MM.1S (cell line): ENCODE measurements at regions not wholly inside any gene's neighbourhood (a gene's known extent, or its start where the extent isn't known, plus 50 kb on each side); places are given as distances from the start of the nearest gene placed in this dataset.

ENCODE experiments used
- DNase-seq: peaks from one replicate; pipeline ENCODE4 v3.0.0-alpha.2; 2015
- H2AFZ ChIP-seq: fragments of 300-600 bp; sonication (generic); 2 replicates; pipeline ENCODE4 v1.6.0; 2016; ENCODE audit warnings: antibody characterized with exemption, low read length
- H3F3A ChIP-seq: fragments of 300-600 bp; sonication (generic); 2 replicates; pipeline ENCODE4 v1.6.1; 2016; ENCODE audit warnings: mild to moderate bottlenecking, antibody characterized with exemption, low read length, moderate library complexity, mixed read lengths; ENCODE audit not compliant: insufficient read depth
- H3K27ac ChIP-seq: fragments of 300-600 bp; sonication (generic); 2 replicates; pipeline ENCODE4 v1.5.1; 2016; ENCODE audit warnings: mild to moderate bottlenecking, low read length
- H3K27me3 ChIP-seq: fragments of 300-600 bp; sonication (generic); replicated peaks from 2 replicates; pipeline ENCODE4 v1.6.0; 2016; ENCODE audit warnings: low read length; ENCODE audit not compliant: insufficient read depth
- H3K36me3 ChIP-seq: fragments of 300-600 bp; sonication (generic); replicated peaks from 2 replicates; pipeline ENCODE4 v1.6.1; 2016; ENCODE audit warnings: mild to moderate bottlenecking, low read length, mixed read lengths; ENCODE audit not compliant: insufficient read depth
- H3K4me1 ChIP-seq: fragments of 300-600 bp; sonication (generic); 2 replicates; pipeline ENCODE4 v1.6.1; 2016; ENCODE audit warnings: low read length, mixed read lengths
- H3K4me2 ChIP-seq: fragments of 300-600 bp; sonication (generic); 2 replicates; pipeline ENCODE4 v1.6.0; 2016; ENCODE audit warnings: low read depth, low read length
- H3K4me3 ChIP-seq: fragments of 300-600 bp; sonication (generic); 2 replicates; pipeline ENCODE4 v1.5.1; 2016; ENCODE audit warnings: low read length, mixed read lengths
- H3K79me2 ChIP-seq: fragments of 300-600 bp; sonication (generic); 2 replicates; pipeline ENCODE4 v1.6.1; 2016; ENCODE audit warnings: mixed run types, low read length, mixed read lengths
- H3K9ac ChIP-seq: fragments of 300-600 bp; sonication (generic); 2 replicates; pipeline ENCODE4 v1.6.1; 2016; ENCODE audit warnings: low read length, mixed read lengths
- H3K9me2 ChIP-seq: fragments of 300-600 bp; sonication (generic); replicated peaks from 2 replicates; pipeline ENCODE4 v1.6.1; 2016; ENCODE audit warnings: mild to moderate bottlenecking, low read length, mixed read lengths; ENCODE audit not compliant: insufficient read depth
- H3K9me3 ChIP-seq: fragments of 300-600 bp; sonication (generic); replicated peaks from 2 replicates; pipeline ENCODE4 v1.6.1; 2016; ENCODE audit warnings: mild to moderate bottlenecking, low read length, mixed read lengths; ENCODE audit not compliant: insufficient read depth
- H4K20me1 ChIP-seq: fragments of 300-600 bp; sonication (generic); 2 replicates; pipeline ENCODE4 v1.6.1; 2016; ENCODE audit warnings: mild to moderate bottlenecking, low read length, moderate library complexity, mixed read lengths; ENCODE audit not compliant: insufficient read depth
- EZH2 ChIP-seq: fragments of 300-600 bp; sonication (generic); optimal IDR thresholded peaks from 2 replicates; pipeline ENCODE3; 2017; ENCODE audit warnings: low read depth, mild to moderate bottlenecking, antibody characterized with exemption, low read length, mixed read lengths
- EZH2phosphoT487 ChIP-seq: fragments of 300-600 bp; sonication (generic); IDR thresholded peaks from 2 replicates; pipeline ENCODE4 v1.6.1; 2018; ENCODE audit warnings: antibody characterized with exemption, low read length
- TF ChIP-seq, protein P1 (sequence below): fragments of 300-600 bp; sonication (generic); IDR thresholded peaks from 2 replicates; pipeline ENCODE4 v1.5.1; 2016; ENCODE audit warnings: antibody characterized with exemption, low read length, mixed read lengths

DNA sequence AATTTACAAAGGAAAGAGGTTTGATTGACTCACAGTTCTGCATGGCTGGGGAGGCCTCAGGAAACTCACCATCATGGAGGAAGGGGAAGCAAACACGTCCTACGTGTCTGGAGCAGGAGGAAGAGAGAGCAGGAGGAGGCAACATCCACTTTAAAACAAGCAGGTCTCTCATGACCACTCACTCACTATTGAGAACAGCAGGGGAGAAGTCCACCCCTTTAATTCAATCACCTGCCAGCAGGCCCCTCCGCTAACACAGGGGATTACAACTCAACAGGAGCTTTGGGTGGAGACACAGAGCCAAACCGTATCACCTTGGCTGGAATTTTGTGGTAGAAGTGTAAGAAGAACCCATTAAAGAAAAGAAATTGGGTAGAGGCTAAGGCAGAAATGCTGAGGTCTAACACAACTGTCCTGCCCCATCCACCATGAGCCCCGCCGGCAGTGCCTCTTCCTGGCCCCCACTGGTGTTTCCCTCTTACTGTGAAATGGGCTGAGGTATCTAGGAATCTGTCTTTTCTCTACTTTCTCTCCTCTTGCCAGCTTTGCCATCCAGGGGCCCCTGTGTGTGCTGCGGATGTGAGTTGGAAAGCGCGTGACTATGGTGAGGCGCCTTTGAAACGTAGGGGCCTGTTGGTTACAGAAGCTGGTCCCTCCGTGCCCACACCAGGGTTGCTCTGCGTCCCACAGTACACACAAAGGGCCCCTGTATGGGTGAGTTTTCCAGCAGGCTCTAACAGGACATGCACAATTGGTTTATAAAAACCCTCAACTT lies 108.0 kb upstream of the TMEM132D start:
- Histone ChIP-seq H3K9ac (no peak overlapping the region), H3K9me3 (no peaks in the 10 kb centered on the region), H3K4me1 (no peaks in the 10 kb centered on the region), H3K4me2 (no peak overlapping the region), H3F3A (no peaks in the 10 kb centered on the region), H3K79me2 (no peaks in the 10 kb centered on the region), H3K4me3 (no peak overlapping the region), H3K36me3 (no peaks in the 10 kb centered on the region), H3K27me3 (no peaks in the 10 kb centered on the region), H3K27ac (no peak overlapping the region), H4K20me1 (no peaks in the 10 kb centered on the region), H3K9me2 (no peaks in the 10 kb centered on the region), H2AFZ (no peak overlapping the region)
- no peak for DNase-seq
- TF ChIP-seq EZH2 (no peak), EZH2phosphoT487 (no peak)
- TF ChIP-seq, protein P1, sequence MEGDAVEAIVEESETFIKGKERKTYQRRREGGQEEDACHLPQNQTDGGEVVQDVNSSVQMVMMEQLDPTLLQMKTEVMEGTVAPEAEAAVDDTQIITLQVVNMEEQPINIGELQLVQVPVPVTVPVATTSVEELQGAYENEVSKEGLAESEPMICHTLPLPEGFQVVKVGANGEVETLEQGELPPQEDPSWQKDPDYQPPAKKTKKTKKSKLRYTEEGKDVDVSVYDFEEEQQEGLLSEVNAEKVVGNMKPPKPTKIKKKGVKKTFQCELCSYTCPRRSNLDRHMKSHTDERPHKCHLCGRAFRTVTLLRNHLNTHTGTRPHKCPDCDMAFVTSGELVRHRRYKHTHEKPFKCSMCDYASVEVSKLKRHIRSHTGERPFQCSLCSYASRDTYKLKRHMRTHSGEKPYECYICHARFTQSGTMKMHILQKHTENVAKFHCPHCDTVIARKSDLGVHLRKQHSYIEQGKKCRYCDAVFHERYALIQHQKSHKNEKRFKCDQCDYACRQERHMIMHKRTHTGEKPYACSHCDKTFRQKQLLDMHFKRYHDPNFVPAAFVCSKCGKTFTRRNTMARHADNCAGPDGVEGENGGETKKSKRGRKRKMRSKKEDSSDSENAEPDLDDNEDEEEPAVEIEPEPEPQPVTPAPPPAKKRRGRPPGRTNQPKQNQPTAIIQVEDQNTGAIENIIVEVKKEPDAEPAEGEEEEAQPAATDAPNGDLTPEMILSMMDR: no peak

DNA sequence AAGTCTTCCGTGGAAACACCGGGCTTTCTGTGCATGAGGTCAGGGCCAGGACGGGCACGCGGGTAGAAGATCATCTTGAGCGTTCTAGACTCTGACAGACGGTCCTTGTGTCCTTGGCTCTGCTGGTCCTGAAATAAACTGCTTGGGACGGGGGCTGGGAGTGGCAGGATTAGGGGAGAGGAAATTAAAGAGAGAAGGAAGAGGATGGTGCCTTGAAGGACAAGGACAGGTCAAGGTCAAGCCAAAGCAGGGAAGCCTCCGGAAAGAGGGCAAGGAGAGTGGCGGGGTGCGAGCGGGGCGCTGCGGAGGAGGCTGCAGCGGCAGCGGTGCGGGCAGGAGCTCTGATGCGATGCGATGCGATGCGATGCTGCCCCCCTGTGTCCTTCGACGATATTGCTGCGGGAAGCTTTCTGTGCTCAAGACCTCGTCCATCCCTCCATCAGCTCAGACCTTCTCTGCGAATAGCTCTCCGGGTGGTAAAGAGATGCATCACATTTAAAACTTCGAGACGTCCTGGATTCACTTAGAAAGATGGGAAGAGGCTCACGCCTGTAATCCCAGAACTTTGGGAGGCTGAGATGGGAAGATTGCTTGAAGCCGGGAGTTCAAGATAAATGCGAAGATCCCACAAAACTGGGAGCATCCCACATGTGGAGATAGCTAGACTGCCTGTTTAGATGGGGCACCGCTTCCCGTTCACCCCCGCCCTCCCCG lies 110.1 kb upstream of the TMEM132D start:
- no peak overlapping the region for H3K4me3 ChIP-seq
- no peaks in the 10 kb centered on the region for H3F3A ChIP-seq
- H3K4me2 ChIP-seq: no peak overlapping the region
- no peaks in the 10 kb centered on the region for H3K9me2 ChIP-seq
- 0 out of 2 replicates have a peak, but pooled peaks cover 6% of the 10 kb centered on the region for H3K27me3 ChIP-seq
- no peak for DNase-seq
- H2AFZ ChIP-seq: no peak overlapping the region
- TF ChIP-seq EZH2phosphoT487 (no peak), EZH2 (no peak)
- TF ChIP-seq, protein P1: peak; percentile 38
- no peaks in the 10 kb centered on the region for H3K9me3 ChIP-seq
- no peaks in the 10 kb centered on the region for H4K20me1 ChIP-seq
- H3K27ac ChIP-seq: no peak overlapping the region
- no peaks in the 10 kb centered on the region for H3K4me1 ChIP-seq
- no peaks in the 10 kb centered on the region for H3K79me2 ChIP-seq
- H3K9ac ChIP-seq: no peak overlapping the region
- no peaks in the 10 kb centered on the region for H3K36me3 ChIP-seq

DNA sequence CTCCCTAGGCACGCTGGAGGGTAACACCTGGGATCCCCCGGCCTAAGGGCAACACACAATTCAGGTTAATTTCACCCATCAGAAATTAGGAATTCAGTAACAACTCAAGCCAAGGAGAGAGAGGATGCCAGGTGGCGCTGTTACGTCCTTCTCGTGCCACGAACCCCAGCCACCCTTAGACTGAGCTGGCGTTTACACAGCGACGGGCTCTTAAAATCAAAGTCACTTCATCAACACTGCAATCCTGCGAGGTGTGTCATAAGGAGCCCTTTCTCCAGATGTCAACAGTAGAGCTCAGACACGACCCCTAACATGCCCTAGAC lies 110.6 kb upstream of the TMEM132D start:
- Histone ChIP-seq H3K79me2 (no peaks in the 10 kb centered on the region), H2AFZ (no peak overlapping the region), H3K9me2 (no peaks in the 10 kb centered on the region), H3K36me3 (no peaks in the 10 kb centered on the region), H3K4me1 (no peaks in the 10 kb centered on the region), H4K20me1 (no peaks in the 10 kb centered on the region), H3K9ac (no peak overlapping the region), H3K9me3 (no peaks in the 10 kb centered on the region), H3K4me3 (no peak overlapping the region), H3K4me2 (no peak overlapping the region), H3F3A (no peaks in the 10 kb centered on the region), H3K27ac (no peak overlapping the region), H3K27me3 (0 out of 2 replicates have a peak, but pooled peaks cover 6% of the 10 kb centered on the region)
- TF ChIP-seq, protein P1: no peak
- TF ChIP-seq EZH2: no peak
- no peak for TF ChIP-seq EZH2phosphoT487
- DNase-seq: no peak
